B cell (primary cell): ENCODE measurements at regions not wholly inside any gene's neighbourhood (a gene's known extent, or its start where the extent isn't known, plus 50 kb on each side); places are given as distances from the start of the nearest gene placed in this dataset.

Experiments used
- EZH2 ChIP-seq: IDR thresholded peaks from 2 replicates; pipeline ENCODE4 v1.6.1; 2012; ENCODE audit warnings: borderline replicate concordance, low read depth, mild to moderate bottlenecking, moderate library complexity, low read length; ENCODE audit not compliant: insufficient read depth, poor library complexity, severe bottlenecking
- TF ChIP-seq, protein P1 (sequence below): fragments of 200-600 bp; IDR thresholded peaks from one replicate; pipeline ENCODE4 v1.8.0; 2022; ENCODE audit warnings: antibody characterized with exemption, mild to moderate bottlenecking

DNA sequence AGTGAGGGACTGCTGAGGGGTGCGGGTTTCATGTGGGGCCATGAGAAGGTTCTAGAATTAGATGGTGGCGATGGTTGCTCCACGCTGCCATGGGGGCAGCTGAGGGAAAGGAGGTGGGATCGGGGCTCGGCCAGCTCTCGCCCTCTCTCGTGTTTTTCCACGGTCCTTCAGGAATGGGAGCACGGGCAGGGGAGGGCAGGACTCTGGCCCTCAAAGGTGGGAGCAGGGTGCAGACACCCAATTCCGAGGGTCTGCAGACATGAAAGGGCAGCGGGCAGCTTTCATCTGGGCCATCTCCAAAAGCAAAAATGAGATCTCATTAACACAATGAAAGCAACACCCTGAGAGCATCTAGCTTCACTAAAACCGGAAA lies 53.4 kb upstream of the SALL3 start:
- no peak for TF ChIP-seq EZH2
- TF ChIP-seq, protein P1, sequence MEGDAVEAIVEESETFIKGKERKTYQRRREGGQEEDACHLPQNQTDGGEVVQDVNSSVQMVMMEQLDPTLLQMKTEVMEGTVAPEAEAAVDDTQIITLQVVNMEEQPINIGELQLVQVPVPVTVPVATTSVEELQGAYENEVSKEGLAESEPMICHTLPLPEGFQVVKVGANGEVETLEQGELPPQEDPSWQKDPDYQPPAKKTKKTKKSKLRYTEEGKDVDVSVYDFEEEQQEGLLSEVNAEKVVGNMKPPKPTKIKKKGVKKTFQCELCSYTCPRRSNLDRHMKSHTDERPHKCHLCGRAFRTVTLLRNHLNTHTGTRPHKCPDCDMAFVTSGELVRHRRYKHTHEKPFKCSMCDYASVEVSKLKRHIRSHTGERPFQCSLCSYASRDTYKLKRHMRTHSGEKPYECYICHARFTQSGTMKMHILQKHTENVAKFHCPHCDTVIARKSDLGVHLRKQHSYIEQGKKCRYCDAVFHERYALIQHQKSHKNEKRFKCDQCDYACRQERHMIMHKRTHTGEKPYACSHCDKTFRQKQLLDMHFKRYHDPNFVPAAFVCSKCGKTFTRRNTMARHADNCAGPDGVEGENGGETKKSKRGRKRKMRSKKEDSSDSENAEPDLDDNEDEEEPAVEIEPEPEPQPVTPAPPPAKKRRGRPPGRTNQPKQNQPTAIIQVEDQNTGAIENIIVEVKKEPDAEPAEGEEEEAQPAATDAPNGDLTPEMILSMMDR: no peak
